ENCODE measurements at regions not wholly inside any gene's neighbourhood (a gene's known extent, or its start where the extent isn't known, plus 50 kb on each side); places are given as distances from the start of the nearest gene placed in this dataset.
"Not testable (repeated sequence)": the region's sequence is repeated elsewhere in the genome, so short reads cannot be mapped to it uniquely, and the experiment has no call there.

DNA sequence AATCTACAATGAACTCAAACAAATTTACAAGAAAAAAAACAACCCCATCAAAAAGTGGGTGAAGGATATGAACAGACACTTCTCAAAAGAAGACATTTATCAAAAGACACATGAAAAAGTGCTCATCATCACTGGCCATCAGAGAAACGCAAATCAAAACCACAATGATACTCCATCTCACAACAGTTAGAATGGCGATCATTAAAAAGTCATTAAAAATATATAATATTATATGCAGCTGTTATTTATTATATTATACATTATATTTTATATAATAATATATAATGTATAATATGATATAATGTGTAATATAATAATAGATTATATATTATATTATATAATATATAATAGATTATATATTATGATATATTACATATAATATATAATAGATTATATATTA, 1194.1 kb upstream of the SLC39A10 start:
- TF ChIP-seq EZH2phosphoT487 (IDR thresholded peaks at IDR 0.05; ENCODE audit: borderline replicate concordance, low read depth); MXI1 (IDR thresholded peaks at IDR 0.05; ENCODE audit: low read depth, low read length); YY1 (IDR thresholded peaks at IDR 0.05; ENCODE audit: low read depth); POLR2AphosphoS5 (IDR thresholded peaks at IDR 0.05; ENCODE audit: low read depth, low read length); RFX5 (IDR thresholded peaks at IDR 0.05; ENCODE audit: low read length); TAF1 (IDR thresholded peaks at IDR 0.05; ENCODE audit: borderline replicate concordance, low read depth, low read length); USF1 (IDR thresholded peaks at IDR 0.05; ENCODE audit: borderline replicate concordance, low read depth); GABPA (IDR thresholded peaks at IDR 0.05; ENCODE audit: low read depth); JUND (IDR thresholded peaks at IDR 0.05); TCF12 (IDR thresholded peaks at IDR 0.05): not testable (repeated sequence)
- TF ChIP-seq, protein P1, sequence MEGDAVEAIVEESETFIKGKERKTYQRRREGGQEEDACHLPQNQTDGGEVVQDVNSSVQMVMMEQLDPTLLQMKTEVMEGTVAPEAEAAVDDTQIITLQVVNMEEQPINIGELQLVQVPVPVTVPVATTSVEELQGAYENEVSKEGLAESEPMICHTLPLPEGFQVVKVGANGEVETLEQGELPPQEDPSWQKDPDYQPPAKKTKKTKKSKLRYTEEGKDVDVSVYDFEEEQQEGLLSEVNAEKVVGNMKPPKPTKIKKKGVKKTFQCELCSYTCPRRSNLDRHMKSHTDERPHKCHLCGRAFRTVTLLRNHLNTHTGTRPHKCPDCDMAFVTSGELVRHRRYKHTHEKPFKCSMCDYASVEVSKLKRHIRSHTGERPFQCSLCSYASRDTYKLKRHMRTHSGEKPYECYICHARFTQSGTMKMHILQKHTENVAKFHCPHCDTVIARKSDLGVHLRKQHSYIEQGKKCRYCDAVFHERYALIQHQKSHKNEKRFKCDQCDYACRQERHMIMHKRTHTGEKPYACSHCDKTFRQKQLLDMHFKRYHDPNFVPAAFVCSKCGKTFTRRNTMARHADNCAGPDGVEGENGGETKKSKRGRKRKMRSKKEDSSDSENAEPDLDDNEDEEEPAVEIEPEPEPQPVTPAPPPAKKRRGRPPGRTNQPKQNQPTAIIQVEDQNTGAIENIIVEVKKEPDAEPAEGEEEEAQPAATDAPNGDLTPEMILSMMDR (IDR thresholded peaks at IDR 0.05) = not testable (repeated sequence)
- TF ChIP-seq, protein P2, sequence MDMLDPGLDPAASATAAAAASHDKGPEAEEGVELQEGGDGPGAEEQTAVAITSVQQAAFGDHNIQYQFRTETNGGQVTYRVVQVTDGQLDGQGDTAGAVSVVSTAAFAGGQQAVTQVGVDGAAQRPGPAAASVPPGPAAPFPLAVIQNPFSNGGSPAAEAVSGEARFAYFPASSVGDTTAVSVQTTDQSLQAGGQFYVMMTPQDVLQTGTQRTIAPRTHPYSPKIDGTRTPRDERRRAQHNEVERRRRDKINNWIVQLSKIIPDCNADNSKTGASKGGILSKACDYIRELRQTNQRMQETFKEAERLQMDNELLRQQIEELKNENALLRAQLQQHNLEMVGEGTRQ (IDR thresholded peaks at IDR 0.05; ENCODE audit: borderline replicate concordance, low read depth, low read length) = not testable (repeated sequence)
- TF ChIP-seq, protein P3, sequence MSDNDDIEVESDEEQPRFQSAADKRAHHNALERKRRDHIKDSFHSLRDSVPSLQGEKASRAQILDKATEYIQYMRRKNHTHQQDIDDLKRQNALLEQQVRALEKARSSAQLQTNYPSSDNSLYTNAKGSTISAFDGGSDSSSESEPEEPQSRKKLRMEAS (IDR thresholded peaks at IDR 0.05; ENCODE audit: low read depth) = not testable (repeated sequence)
